SK-N-SH (cell line): ENCODE measurements at regions not wholly inside any gene's neighbourhood (a gene's known extent, or its start where the extent isn't known, plus 50 kb on each side); places are given as distances from the start of the nearest gene placed in this dataset.
A peak's percentile ranks its signal among the peaks of the same experiment; 100 is the strongest.

ENCODE experiments used
- CTCF ChIA-PET: fragments of 300-600, 350-600 bp; formaldehyde crosslinking; extraction: SDS; loops from one replicate; lab custom pipeline; 2021; lab: Yijun Ruan, JAX
- POLR2A ChIA-PET: fragments of 350-600 bp; sonication (Branson Sonifier 250); formaldehyde crosslinking; extraction: SDS; loops from one replicate; lab custom pipeline; 2020; ENCODE audit warnings: antibody characterized with exemption, inconsistent platforms; lab: Yijun Ruan, JAX
- DNase-seq: peaks from one replicate; pipeline ENCODE4 v3.0.0; 2012
- H2AFZ ChIP-seq: fragments of 200-600 bp; sonication (generic); 2 replicates; pipeline ENCODE4 v1.8.1; 2016; ENCODE audit warnings: antibody characterized with exemption, mild to moderate bottlenecking, low read depth
- H3F3A ChIP-seq: fragments of 200-600 bp; sonication (generic); replicated peaks from 2 replicates; pipeline ENCODE3; 2016; ENCODE audit warnings: antibody characterized with exemption, mild to moderate bottlenecking; ENCODE audit not compliant: insufficient read depth
- H3K27ac ChIP-seq, 2 experiments: fragments of 200-500 bp in 1 of 2; fragments of 200-600 bp in 1 of 2; sonication (Bioruptor generic) in 1 of 2; sonication (generic), shearing (Covaris generic) in 1 of 2; 2 replicates each; pipeline versions ENCODE4 v1.5.1 to v1.6.1; 2014 to 2016; ENCODE audit warnings: low read depth in 2 of 2, inconsistent platforms in 1 of 2, low read length in 1 of 2, mild to moderate bottlenecking in 1 of 2, mixed read lengths in 1 of 2
- H3K27me3 ChIP-seq: fragments of 200-600 bp; sonication (generic), shearing (Covaris generic); 2 replicates; pipeline ENCODE4 v1.6.1; 2016; ENCODE audit warnings: mixed run types; ENCODE audit not compliant: insufficient read depth
- H3K36me3 ChIP-seq, 2 experiments: fragments of 200-500 bp in 1 of 2; fragments of 200-600 bp in 1 of 2; sonication (Bioruptor generic) in 1 of 2; sonication (generic) in 1 of 2; replicated peaks in 1 of 2; 2 replicates each; pipeline versions ENCODE3 to v1.5.1; 2014 to 2016; ENCODE audit warnings: low read length in 1 of 2, mild to moderate bottlenecking in 1 of 2; ENCODE audit not compliant: insufficient read depth in 2 of 2, control insufficient read depth in 1 of 2
- H3K4me1 ChIP-seq, 2 experiments: fragments of 200-500 bp in 1 of 2; fragments of 200-600 bp in 1 of 2; sonication (Bioruptor generic) in 1 of 2; sonication (generic), shearing (Covaris generic) in 1 of 2; 2 replicates each; pipeline versions ENCODE4 v1.5.1 to v1.6.1; 2014 to 2016; ENCODE audit warnings: low read depth in 1 of 2, low read length in 1 of 2, mixed run types in 1 of 2; ENCODE audit not compliant: insufficient read depth in 2 of 2, control insufficient read depth in 1 of 2
- H3K4me2 ChIP-seq: fragments of 200-600 bp; sonication (generic), shearing (Covaris generic); 2 replicates; pipeline ENCODE4 v1.6.1; 2017; ENCODE audit warnings: mixed run types
- H3K4me3 ChIP-seq, 2 experiments: fragments of 200-500 bp in 1 of 2; fragments of 200-600 bp in 1 of 2; sonication (Bioruptor generic) in 1 of 2; sonication (generic), shearing (Covaris generic) in 1 of 2; 2 replicates each; pipeline versions ENCODE4 v1.5.1 to v1.8.1; 2014 to 2016; ENCODE audit warnings: low read depth in 2 of 2, inconsistent platforms in 1 of 2, low read length in 1 of 2, mild to moderate bottlenecking in 1 of 2, mixed read lengths in 1 of 2, moderate library complexity in 1 of 2
- H3K79me2 ChIP-seq: fragments of 200-600 bp; sonication (generic); 2 replicates; pipeline ENCODE4 v1.8.1; 2017; ENCODE audit warnings: mild to moderate bottlenecking; ENCODE audit not compliant: insufficient read depth
- H3K9ac ChIP-seq: fragments of 200-600 bp; sonication (generic); 2 replicates; pipeline ENCODE4 v1.6.1; 2017; ENCODE audit warnings: mixed run types
- H3K9me2 ChIP-seq: fragments of 200-600 bp; sonication (generic); 2 replicates; pipeline ENCODE4 v1.6.1; 2017; ENCODE audit warnings: mixed run types
- H3K9me3 ChIP-seq: fragments of 200-600 bp; sonication (generic); 2 replicates; pipeline ENCODE4 v1.6.1; 2017; ENCODE audit warnings: mixed run types, mild to moderate bottlenecking, moderate library complexity
- H4K20me1 ChIP-seq: fragments of 200-600 bp; sonication (generic); 2 replicates; pipeline ENCODE4 v1.6.1; 2017; ENCODE audit warnings: mild to moderate bottlenecking, mixed run types; ENCODE audit not compliant: insufficient read depth
- ELF1 ChIP-seq: IDR thresholded peaks from 2 replicates; pipeline ENCODE4 v1.4.0; 2012
- MEF2A ChIP-seq: IDR thresholded peaks from 2 replicates; pipeline ENCODE4 v1.4.0; 2012; ENCODE audit warnings: low read depth, borderline replicate concordance
- NFIC ChIP-seq: IDR thresholded peaks from 2 replicates; pipeline ENCODE4 v1.4.0; 2012; ENCODE audit warnings: borderline replicate concordance
- RAD21 ChIP-seq: IDR thresholded peaks from 2 replicates; pipeline ENCODE4 v1.6.1; 2012; ENCODE audit warnings: mild to moderate bottlenecking, low read length
- RCOR1 ChIP-seq: fragments of 150-350 bp; IDR thresholded peaks from 2 replicates; pipeline ENCODE4 v1.6.1; 2017; ENCODE audit warnings: antibody characterized with exemption, low read length
- SMC3 ChIP-seq: IDR thresholded peaks from 2 replicates; pipeline ENCODE4 v1.6.1; 2012; ENCODE audit warnings: low read depth, low read length, improper control_type of control experiment
- TEAD4 ChIP-seq: IDR thresholded peaks from 2 replicates; pipeline ENCODE4 v1.4.0; 2012; ENCODE audit warnings: mild to moderate bottlenecking, borderline replicate concordance; ENCODE audit not compliant: insufficient read depth
- WGBS: methylation state at CpG from one replicate; pipeline ENCODE4 v1.1.6; 2017; ENCODE audit warnings: low lambda C conversion rate; 5-methylcytosine and 5-hydroxymethylcytosine counted together
- TF ChIP-seq, protein P1 (sequence below): fragments of 200-600 bp; sonication (generic); IDR thresholded peaks from 2 replicates; pipeline ENCODE4 v1.6.1; 2017; ENCODE audit warnings: antibody characterized with exemption, mild to moderate bottlenecking, moderate library complexity
- TF ChIP-seq, protein P2 (sequence below): IDR thresholded peaks from 2 replicates; pipeline ENCODE4 v1.4.0; 2012; ENCODE audit warnings: low read depth, borderline replicate concordance

GRCh38 chr15:31489801-31490646 is 163.4 kb downstream of the KLF13 start:
- peak; percentile 83 for TF ChIP-seq SMC3
- TF ChIP-seq, protein P1, sequence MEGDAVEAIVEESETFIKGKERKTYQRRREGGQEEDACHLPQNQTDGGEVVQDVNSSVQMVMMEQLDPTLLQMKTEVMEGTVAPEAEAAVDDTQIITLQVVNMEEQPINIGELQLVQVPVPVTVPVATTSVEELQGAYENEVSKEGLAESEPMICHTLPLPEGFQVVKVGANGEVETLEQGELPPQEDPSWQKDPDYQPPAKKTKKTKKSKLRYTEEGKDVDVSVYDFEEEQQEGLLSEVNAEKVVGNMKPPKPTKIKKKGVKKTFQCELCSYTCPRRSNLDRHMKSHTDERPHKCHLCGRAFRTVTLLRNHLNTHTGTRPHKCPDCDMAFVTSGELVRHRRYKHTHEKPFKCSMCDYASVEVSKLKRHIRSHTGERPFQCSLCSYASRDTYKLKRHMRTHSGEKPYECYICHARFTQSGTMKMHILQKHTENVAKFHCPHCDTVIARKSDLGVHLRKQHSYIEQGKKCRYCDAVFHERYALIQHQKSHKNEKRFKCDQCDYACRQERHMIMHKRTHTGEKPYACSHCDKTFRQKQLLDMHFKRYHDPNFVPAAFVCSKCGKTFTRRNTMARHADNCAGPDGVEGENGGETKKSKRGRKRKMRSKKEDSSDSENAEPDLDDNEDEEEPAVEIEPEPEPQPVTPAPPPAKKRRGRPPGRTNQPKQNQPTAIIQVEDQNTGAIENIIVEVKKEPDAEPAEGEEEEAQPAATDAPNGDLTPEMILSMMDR, result peak; percentile 85
- TF ChIP-seq RAD21, result peak; percentile 80
- TF ChIP-seq MEF2A, result no peak
- Histone ChIP-seq H4K20me1 (no peaks in the 10 kb centered on the region), H3K36me3 (no peaks in the 10 kb centered on the region), H2AFZ (no peak overlapping the region), H3F3A (no peaks in the 10 kb centered on the region), H3K79me2 (no peaks in the 10 kb centered on the region), H3K27me3 (no peaks in the 10 kb centered on the region), H3K9ac (no peak overlapping the region), H3K9me2 (no peaks in the 10 kb centered on the region), H3K4me3 (peak overlapping the region in 1 of 2 experiments; percentile 36; a peak in 1 of 4 replicates), H3K4me2 (no peak overlapping the region), H3K27ac (no peak overlapping the region), H3K4me1 (peaks cover 3 to 10% of the 10 kb centered on the region in 2 experiments; a peak in 1 of 4 replicates), H3K9me3 (no peaks in the 10 kb centered on the region)
- ChIA-PET CTCF (interaction anchor here (0.6 to 5.3 kb wide), 49 partner anchors 8 to 692 kb away, joined by 3 to 88 read pairs (median 4); partner anchors contain the start of gene KLF13), POLR2A (no interaction called here)
- peak; percentile 75 for DNase-seq
- WGBS, result 17% methylated on average over 9 of the region's 12 CpGs

- H3K27me3 ChIP-seq, result no peaks in the 10 kb centered on the region
- H3K4me3 ChIP-seq, result no peak overlapping the region
- H4K20me1 ChIP-seq, result no peaks in the 10 kb centered on the region
- H3K9ac ChIP-seq, result no peak overlapping the region
- ChIA-PET CTCF (interaction anchor here (1.4 kb wide), 1 partner anchor 285 kb away, joined by 3 read pairs; no protein-coding TSS in a partner anchor), POLR2A (no interaction called here)
- DNase-seq, result no peak
- H3K79me2 ChIP-seq, result no peaks in the 10 kb centered on the region
- 13% methylated on average over 1 of the region's 4 CpGs for WGBS
- no peaks in the 10 kb centered on the region for H3K9me2 ChIP-seq
- H3F3A ChIP-seq, result no peaks in the 10 kb centered on the region
- no peaks in the 10 kb centered on the region for H3K36me3 ChIP-seq
- H3K9me3 ChIP-seq, result no peaks in the 10 kb centered on the region
- H3K4me2 ChIP-seq, result no peak overlapping the region
- H3K4me1 ChIP-seq, result peaks cover 0 to 10% of the 10 kb centered on the region in 2 experiments; a peak in 1 of 4 replicates
- no peak overlapping the region for H2AFZ ChIP-seq
- TF ChIP-seq RCOR1, result no peak
- no peak for TF ChIP-seq NFIC
- TF ChIP-seq TEAD4, result no peak
- TF ChIP-seq ELF1, result no peak
- TF ChIP-seq, protein P2, sequence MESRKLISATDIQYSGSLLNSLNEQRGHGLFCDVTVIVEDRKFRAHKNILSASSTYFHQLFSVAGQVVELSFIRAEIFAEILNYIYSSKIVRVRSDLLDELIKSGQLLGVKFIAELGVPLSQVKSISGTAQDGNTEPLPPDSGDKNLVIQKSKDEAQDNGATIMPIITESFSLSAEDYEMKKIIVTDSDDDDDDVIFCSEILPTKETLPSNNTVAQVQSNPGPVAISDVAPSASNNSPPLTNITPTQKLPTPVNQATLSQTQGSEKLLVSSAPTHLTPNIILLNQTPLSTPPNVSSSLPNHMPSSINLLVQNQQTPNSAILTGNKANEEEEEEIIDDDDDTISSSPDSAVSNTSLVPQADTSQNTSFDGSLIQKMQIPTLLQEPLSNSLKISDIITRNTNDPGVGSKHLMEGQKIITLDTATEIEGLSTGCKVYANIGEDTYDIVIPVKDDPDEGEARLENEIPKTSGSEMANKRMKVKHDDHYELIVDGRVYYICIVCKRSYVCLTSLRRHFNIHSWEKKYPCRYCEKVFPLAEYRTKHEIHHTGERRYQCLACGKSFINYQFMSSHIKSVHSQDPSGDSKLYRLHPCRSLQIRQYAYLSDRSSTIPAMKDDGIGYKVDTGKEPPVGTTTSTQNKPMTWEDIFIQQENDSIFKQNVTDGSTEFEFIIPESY, result no peak
- H3K27ac ChIP-seq, result no peak overlapping the region
These were observed 168.2 kb downstream of the KLF13 start for GRCh38 chr15:31494786-31495185.
